Stromal cell of bone marrow (primary cell): ENCODE measurements at regions not wholly inside any gene's neighbourhood (a gene's known extent, or its start where the extent isn't known, plus 50 kb on each side); places are given as distances from the start of the nearest gene placed in this dataset.
A peak's percentile ranks its signal among the peaks of the same experiment; 100 is the strongest.
"Not testable (repeated sequence)": the region's sequence is repeated elsewhere in the genome, so short reads cannot be mapped to it uniquely, and the experiment has no call there.

Experiments
- DNase-seq: peaks from one replicate; pipeline ENCODE4 v3.0.0-alpha.2; 2012; ENCODE audit warnings: low read depth

- no peak for DNase-seq
Observed at GRCh38 chr1:214983126-214983869, 99.2 kb upstream of the KCNK2 start.

- DNase-seq, result peak; percentile 76
Observed at GRCh38 chr1:214989341-214989740, 93.2 kb upstream of the KCNK2 start.

- DNase-seq, result peak; percentile 90
Observed at GRCh38 chr1:214990619-214991018, 91.9 kb upstream of the KCNK2 start.

GRCh38 chr1:214991691-214992315, 90.7 kb upstream of the KCNK2 start:
- DNase-seq, result no peak

GRCh38 chr1:214993419-214993818, 89.1 kb upstream of the KCNK2 start:
- no peak for DNase-seq

GRCh38 chr1:214997685-214998084, 84.9 kb upstream of the KCNK2 start:
- no peak for DNase-seq

- DNase-seq, result no peak
Observed at GRCh38 chr1:215001419-215002021, 81.0 kb upstream of the KCNK2 start.

- DNase-seq, result peak; percentile 96
Observed at GRCh38 chr1:215002471-215002870, 80.1 kb upstream of the KCNK2 start.

- DNase-seq, result no peak
Observed at GRCh38 chr1:215003686-215004085, 78.9 kb upstream of the KCNK2 start.

- DNase-seq, result no peak
Observed at GRCh38 chr1:215004121-215004827, 78.3 kb upstream of the KCNK2 start.

GRCh38 chr1:215005078-215005477, 77.5 kb upstream of the KCNK2 start:
- no peak for DNase-seq

GRCh38 chr1:215005656-215006345, 76.7 kb upstream of the KCNK2 start:
- DNase-seq, result no peak

- DNase-seq, result peak; percentile 60
Observed at GRCh38 chr1:215007880-215008279, 74.7 kb upstream of the KCNK2 start.

GRCh38 chr1:215018555-215018954, 64.0 kb upstream of the KCNK2 start:
- DNase-seq, result peak; percentile 49

GRCh38 chr1:215022204-215022603, 60.3 kb upstream of the KCNK2 start:
- DNase-seq, result no peak

GRCh38 chr1:215022741-215023141, 59.8 kb upstream of the KCNK2 start:
- peak; percentile 69 for DNase-seq

GRCh38 chr1:215023155-215023832, 59.2 kb upstream of the KCNK2 start:
- no peak for DNase-seq

GRCh38 chr1:215028954-215029353, 53.6 kb upstream of the KCNK2 start:
- no peak for DNase-seq

GRCh38 chr1:215030581-215030980, 52.0 kb upstream of the KCNK2 start:
- not testable (repeated sequence) for DNase-seq

- DNase-seq, result no peak
Observed at GRCh38 chr1:215031392-215031791, 51.1 kb upstream of the KCNK2 start.
